GM12878 (cell line): ENCODE measurements at regions not wholly inside any gene's neighbourhood (a gene's known extent, or its start where the extent isn't known, plus 50 kb on each side); places are given as distances from the start of the nearest gene placed in this dataset.

Experiments
- ATAC-seq: fragments of 200-7000 bp; cut with Tn5 transposase; 3 replicates; pipeline ENCODE4 v1.9.1; 2020; ENCODE audit warnings: mild to moderate bottlenecking, moderate library complexity
- BruUV-seq: library from RNA; stranded (reverse); fragments of 400-500 nt; replicated peaks from 2 replicates; lab custom pipeline; 2021; lab: Mats Ljungman, UMichigan
- CTCF ChIA-PET: fragments of 300-600 bp; sonication (Branson Sonifier 250); formaldehyde crosslinking; extraction: SDS; loops from one replicate; lab custom pipeline; 2021; ENCODE audit warnings: inconsistent platforms; lab: Yijun Ruan, JAX
- POLR2A ChIA-PET: fragments of 350-600 bp; formaldehyde crosslinking; extraction: SDS; loops from one replicate; lab custom pipeline; 2021; ENCODE audit warnings: inconsistent platforms; lab: Charles Lee
- RAD21 ChIA-PET: fragments of 300-600 bp; sonication (Branson Sonifier 250); formaldehyde crosslinking; loops from one replicate; lab custom pipeline; 2023; ENCODE audit warnings: antibody characterized with exemption; ENCODE audit not compliant: unreplicated experiment; lab: Charles Lee
- SMC1A ChIA-PET: fragments of 300-600 bp; sonication (Branson Sonifier 250); formaldehyde crosslinking; loops from one replicate; lab custom pipeline; 2023; ENCODE audit not compliant: unreplicated experiment, uncharacterized antibody; lab: Charles Lee
- DNase-seq: peaks from one replicate; pipeline ENCODE4 v3.0.0-alpha.2; 2011; ENCODE audit warnings: low read depth, low spot score
- FAIRE-seq: peaks from 3 replicates; lab custom pipeline; 2011; peaks lifted over from hg19 to GRCh38; lab: Jason Lieb, UNC
- H2AFZ ChIP-seq: 2 replicates; pipeline ENCODE4 v1.6.0; 2011; ENCODE audit warnings: low read depth, low read length, control low read depth; ENCODE audit not compliant: control insufficient read depth
- H3K27ac ChIP-seq: 2 replicates; pipeline ENCODE4 v1.5.1; 2011; ENCODE audit warnings: control low read depth; ENCODE audit not compliant: control insufficient read depth, insufficient read depth
- H3K27me3 ChIP-seq, 2 experiments: replicated peaks in 1 of 2; 2 replicates each; pipeline versions ENCODE4 v1.6.0 to v1.6.1; 2011; ENCODE audit warnings: low read length in 1 of 2; ENCODE audit not compliant: control insufficient read depth in 2 of 2, insufficient read depth in 2 of 2
- H3K36me3 ChIP-seq, 2 experiments: 2 replicates each; pipeline ENCODE4 v1.5.1; 2011; ENCODE audit warnings: low read length in 1 of 2; ENCODE audit not compliant: control insufficient read depth in 2 of 2, insufficient read depth in 2 of 2
- H3K4me1 ChIP-seq: 2 replicates; pipeline ENCODE4 v1.6.1; 2011; ENCODE audit warnings: mild to moderate bottlenecking, low read length, moderate library complexity, mixed read lengths; ENCODE audit not compliant: control insufficient read depth, insufficient read depth
- H3K4me2 ChIP-seq: 2 replicates; pipeline ENCODE4 v1.6.0; 2011; ENCODE audit warnings: control low read depth; ENCODE audit not compliant: control insufficient read depth, insufficient read depth
- H3K4me3 ChIP-seq: fragments of 200-600 bp; sonication (generic); 2 replicates; pipeline ENCODE4 v1.5.1; 2016
- H3K79me2 ChIP-seq: 2 replicates; pipeline ENCODE4 v1.6.0; 2011; ENCODE audit warnings: low read length; ENCODE audit not compliant: control insufficient read depth, insufficient read depth
- H3K9ac ChIP-seq: 2 replicates; pipeline ENCODE4 v1.8.0; 2011; ENCODE audit warnings: low read length, control low read depth, mixed read lengths; ENCODE audit not compliant: control insufficient read depth, insufficient read depth
- H3K9me3 ChIP-seq: replicated peaks from 3 replicates; pipeline ENCODE4 v1.5.1; 2011; ENCODE audit warnings: mild to moderate bottlenecking, low read length; ENCODE audit not compliant: control insufficient read depth, insufficient read depth
- H4K20me1 ChIP-seq: 2 replicates; pipeline ENCODE4 v1.6.0; 2011; ENCODE audit not compliant: control insufficient read depth, insufficient read depth
- CHD4 ChIP-seq: fragments of 200-600 bp; sonication (generic); IDR thresholded peaks from 2 replicates; pipeline ENCODE4 v1.6.1; 2016; ENCODE audit warnings: mild to moderate bottlenecking
- EED ChIP-seq: sonication (generic); IDR thresholded peaks from 2 replicates; pipeline ENCODE4 v1.6.1; 2016; ENCODE audit warnings: antibody characterized with exemption, low read depth
- EP300 ChIP-seq, 2 experiments: fragments of 150-350 bp in 1 of 2; IDR thresholded peaks; 2 replicates each; pipeline ENCODE4 v1.6.1; 2011 to 2012; ENCODE audit warnings: low read depth in 2 of 2, low read length in 2 of 2, borderline replicate concordance in 1 of 2, improper control_type of control experiment in 1 of 2, inconsistent platforms in 1 of 2; ENCODE audit not compliant: control insufficient read depth in 1 of 2
- GATAD2B ChIP-seq: fragments of 450-650 bp; conservative IDR thresholded peaks from 2 replicates; pipeline ENCODE4 v1.6.1; 2017; ENCODE audit warnings: low read depth, mild to moderate bottlenecking, moderate library complexity
- MEF2A ChIP-seq: IDR thresholded peaks from 2 replicates; pipeline ENCODE4 v1.6.1; 2011; ENCODE audit warnings: low read depth, mild to moderate bottlenecking, low read length, moderate library complexity; ENCODE audit not compliant: insufficient read depth
- MTA2 ChIP-seq: fragments of 450-650 bp; IDR thresholded peaks from 2 replicates; pipeline ENCODE4 v1.6.1; 2016; ENCODE audit warnings: low read depth, mild to moderate bottlenecking, moderate library complexity
- NR2C1 ChIP-seq: fragments of 450-650 bp; IDR thresholded peaks from 2 replicates; pipeline ENCODE4 v1.6.1; 2017; ENCODE audit warnings: antibody characterized with exemption, mild to moderate bottlenecking, moderate library complexity
- SP1 ChIP-seq: IDR thresholded peaks from one replicate; pipeline ENCODE4 v1.6.1; 2011; ENCODE audit warnings: low read depth, low read length
- STAT3 ChIP-seq: IDR thresholded peaks from 2 replicates; pipeline ENCODE4 v1.6.1; 2011; ENCODE audit warnings: low read depth, low read length, improper control_type of control experiment
- ZNF274 ChIP-seq: IDR thresholded peaks from one replicate; pipeline ENCODE4 v1.8.0; 2011; ENCODE audit not compliant: insufficient read length, insufficient read depth
- WGBS: methylation state at CpG from one replicate; pipeline ENCODE4 v1.1.6; 2016; ENCODE audit warnings: low lambda C conversion rate; ENCODE audit not compliant: insufficient replicate concordance, insufficient coverage; ENCODE audit errors: missing lambda C conversion rate; 5-methylcytosine and 5-hydroxymethylcytosine counted together
- in situ Hi-C: fragments of 300-500 bp; cut with MboI; formaldehyde crosslinking; loops from 9 replicates; pipeline ENCODE4 v1.14.3; 2018; ENCODE audit warnings: mixed read lengths
- intact Hi-C: fragments of 100-400 bp; cut with micrococcal nuclease; formaldehyde crosslinking; loops from one replicate; pipeline ENCODE4 v1.14.2; 2022; ENCODE audit not compliant: unreplicated experiment
- TF ChIP-seq, protein P1 (sequence below): IDR thresholded peaks from 2 replicates; pipeline ENCODE4 v1.6.1; 2011; ENCODE audit warnings: low read depth, low read length, improper control_type of control experiment, borderline replicate concordance
- TF ChIP-seq, protein P2 (sequence below): fragments of 450-650 bp; IDR thresholded peaks from 2 replicates; pipeline ENCODE4 v1.6.1; 2017; ENCODE audit warnings: mild to moderate bottlenecking, moderate library complexity

DNA sequence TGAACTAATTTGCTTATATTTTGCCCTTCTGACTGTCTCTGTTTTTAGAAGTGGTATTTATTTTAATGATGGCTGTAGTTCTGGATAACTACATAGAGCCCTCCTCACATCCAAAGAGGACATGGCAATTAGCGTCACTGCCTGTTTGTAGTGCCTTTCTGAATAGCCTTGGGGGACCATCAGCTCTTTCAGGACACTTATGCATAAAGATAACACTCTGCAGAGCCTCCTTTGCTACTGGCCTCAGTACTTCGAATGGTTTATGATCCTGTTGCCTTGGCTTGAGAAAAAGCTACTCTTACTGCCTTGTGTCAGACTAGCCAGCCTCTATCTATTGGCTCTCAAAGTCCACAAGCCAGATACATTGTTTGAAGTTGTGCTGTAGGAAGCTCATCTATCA, 105.4 kb upstream of the SPRED1 start:
- in situ Hi-C loops (no loop called here), intact Hi-C loops (no loop called here)
- FAIRE-seq, result no peak
- RAD21 ChIA-PET, result interaction anchor here (1.4 kb wide), 1 partner anchor 62 kb away, joined by 7 read pairs; no protein-coding TSS in a partner anchor
- no peak for ATAC-seq
- no TSS peak for BruUV-seq
- H3K4me2 ChIP-seq, result no peak overlapping the region
- H3K27ac ChIP-seq, result no peak overlapping the region
- CTCF ChIA-PET, result interaction anchor here (0.7 to 1.0 kb wide), 2 partner anchors 52 to 166 kb away, joined by 3 read pairs; no protein-coding TSS in a partner anchor
- POLR2A ChIA-PET, result interaction anchor here (0.7 to 1.8 kb wide), 3 partner anchors 16 to 1786 kb away, joined by 3 to 4 read pairs (median 3); no protein-coding TSS in a partner anchor
- no peaks in the 10 kb centered on the region for H3K4me1 ChIP-seq
- H2AFZ ChIP-seq, result no peak overlapping the region
- TF ChIP-seq MTA2, result no peak
- TF ChIP-seq, protein P1, sequence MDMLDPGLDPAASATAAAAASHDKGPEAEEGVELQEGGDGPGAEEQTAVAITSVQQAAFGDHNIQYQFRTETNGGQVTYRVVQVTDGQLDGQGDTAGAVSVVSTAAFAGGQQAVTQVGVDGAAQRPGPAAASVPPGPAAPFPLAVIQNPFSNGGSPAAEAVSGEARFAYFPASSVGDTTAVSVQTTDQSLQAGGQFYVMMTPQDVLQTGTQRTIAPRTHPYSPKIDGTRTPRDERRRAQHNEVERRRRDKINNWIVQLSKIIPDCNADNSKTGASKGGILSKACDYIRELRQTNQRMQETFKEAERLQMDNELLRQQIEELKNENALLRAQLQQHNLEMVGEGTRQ, result no peak
- no peak for TF ChIP-seq CHD4
- TF ChIP-seq, protein P2, sequence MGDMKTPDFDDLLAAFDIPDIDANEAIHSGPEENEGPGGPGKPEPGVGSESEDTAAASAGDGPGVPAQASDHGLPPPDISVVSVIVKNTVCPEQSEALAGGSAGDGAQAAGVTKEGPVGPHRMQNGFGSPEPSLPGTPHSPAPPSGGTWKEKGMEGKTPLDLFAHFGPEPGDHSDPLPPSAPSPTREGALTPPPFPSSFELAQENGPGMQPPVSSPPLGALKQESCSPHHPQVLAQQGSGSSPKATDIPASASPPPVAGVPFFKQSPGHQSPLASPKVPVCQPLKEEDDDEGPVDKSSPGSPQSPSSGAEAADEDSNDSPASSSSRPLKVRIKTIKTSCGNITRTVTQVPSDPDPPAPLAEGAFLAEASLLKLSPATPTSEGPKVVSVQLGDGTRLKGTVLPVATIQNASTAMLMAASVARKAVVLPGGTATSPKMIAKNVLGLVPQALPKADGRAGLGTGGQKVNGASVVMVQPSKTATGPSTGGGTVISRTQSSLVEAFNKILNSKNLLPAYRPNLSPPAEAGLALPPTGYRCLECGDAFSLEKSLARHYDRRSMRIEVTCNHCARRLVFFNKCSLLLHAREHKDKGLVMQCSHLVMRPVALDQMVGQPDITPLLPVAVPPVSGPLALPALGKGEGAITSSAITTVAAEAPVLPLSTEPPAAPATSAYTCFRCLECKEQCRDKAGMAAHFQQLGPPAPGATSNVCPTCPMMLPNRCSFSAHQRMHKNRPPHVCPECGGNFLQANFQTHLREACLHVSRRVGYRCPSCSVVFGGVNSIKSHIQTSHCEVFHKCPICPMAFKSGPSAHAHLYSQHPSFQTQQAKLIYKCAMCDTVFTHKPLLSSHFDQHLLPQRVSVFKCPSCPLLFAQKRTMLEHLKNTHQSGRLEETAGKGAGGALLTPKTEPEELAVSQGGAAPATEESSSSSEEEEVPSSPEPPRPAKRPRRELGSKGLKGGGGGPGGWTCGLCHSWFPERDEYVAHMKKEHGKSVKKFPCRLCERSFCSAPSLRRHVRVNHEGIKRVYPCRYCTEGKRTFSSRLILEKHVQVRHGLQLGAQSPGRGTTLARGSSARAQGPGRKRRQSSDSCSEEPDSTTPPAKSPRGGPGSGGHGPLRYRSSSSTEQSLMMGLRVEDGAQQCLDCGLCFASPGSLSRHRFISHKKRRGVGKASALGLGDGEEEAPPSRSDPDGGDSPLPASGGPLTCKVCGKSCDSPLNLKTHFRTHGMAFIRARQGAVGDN, result no peak
- TF ChIP-seq GATAD2B, result no peak
- no peak for TF ChIP-seq ZNF274
- TF ChIP-seq MEF2A, result no peak
- no peak for TF ChIP-seq NR2C1
- TF ChIP-seq STAT3, result no peak
- TF ChIP-seq EED, result no peak
- no peak for TF ChIP-seq SP1
- no peak for TF ChIP-seq EP300 (IDR thresholded peaks at IDR 0.05; ENCODE audit: borderline replicate concordance in 1 of 2, control insufficient read depth in 1 of 2, low read depth in 2 of 2, low read length in 2 of 2)
- peaks cover 4% of the 10 kb centered on the region; the same call in 2 of the 3 replicates for H3K9me3 ChIP-seq
- H3K9ac ChIP-seq, result no peak overlapping the region
- DNase-seq, result no peak
- no peaks in the 10 kb centered on the region for H4K20me1 ChIP-seq
- H3K36me3 ChIP-seq, result no peaks in the 10 kb centered on the region
- no peaks in the 10 kb centered on the region for H3K79me2 ChIP-seq
- H3K27me3 ChIP-seq, result no peaks in the 10 kb centered on the region
- SMC1A ChIA-PET, result interaction anchor here (0.8 to 2.4 kb wide), 9 partner anchors 12 to 144 kb away, joined by 3 to 8 read pairs (median 6); no protein-coding TSS in a partner anchor
- H3K4me3 ChIP-seq, result no peak overlapping the region
- WGBS, result 27% methylated on average over 2 of the region's 2 CpGs
